A549 (cell line): ENCODE measurements at regions not wholly inside any gene's neighbourhood (a gene's known extent, or its start where the extent isn't known, plus 50 kb on each side); places are given as distances from the start of the nearest gene placed in this dataset.

ENCODE experiments used
- CTCF ChIP-seq: fragments of >200 bp; sonication (Bioruptor Twin); formaldehyde crosslinking; IDR thresholded peaks from 3 replicates; pipeline ENCODE4 v1.5.1; 2016
- ELK1 ChIP-seq: fragments of 150-350 bp; IDR thresholded peaks from 2 replicates; pipeline ENCODE4 v1.6.1; 2014; ENCODE audit warnings: low read depth, mild to moderate bottlenecking, low read length
- ZC3H11A ChIP-seq: fragments of 450-650 bp; IDR thresholded peaks from 2 replicates; pipeline ENCODE4 v1.6.1; 2014; ENCODE audit warnings: antibody characterized with exemption, mild to moderate bottlenecking

GRCh38 chrX:6644411-6644810 is 109.5 kb upstream of the VCX3A start:
- TF ChIP-seq CTCF (no peak), ZC3H11A (no peak), ELK1 (no peak)
